Stimulated activated CD8-positive, alpha-beta memory T cell treated with anti-CD3 and anti-CD28 coated beads, Interleukin-12 subunit alpha, Interleukin-12 subunit beta, amount 100 ng/mL, for 1 hour (primary cell): ENCODE measurements at regions not wholly inside any gene's neighbourhood (a gene's known extent, or its start where the extent isn't known, plus 50 kb on each side); places are given as distances from the start of the nearest gene placed in this dataset.
"Not testable (repeated sequence)": the region's sequence is repeated elsewhere in the genome, so short reads cannot be mapped to it uniquely, and the experiment has no call there.

Experiments
- DNase-seq: peaks from one replicate; pipeline ENCODE4 v3.0.0-alpha.2; 2020; ENCODE audit warnings: low read depth

- no peak for DNase-seq
Observed at GRCh38 chr17:5747276-5747675, 163.0 kb upstream of the NLRP1 start.

- DNase-seq, result no peak
Observed at GRCh38 chr17:5747964-5748363, 163.7 kb upstream of the NLRP1 start.

GRCh38 chr17:5753421-5753820 is 169.1 kb upstream of the NLRP1 start:
- no peak for DNase-seq

- DNase-seq, result no peak
Observed at GRCh38 chr17:5757314-5757907, 173.1 kb upstream of the NLRP1 start.

GRCh38 chr17:5758651-5759050 is 174.3 kb upstream of the NLRP1 start:
- DNase-seq, result no peak

- no peak for DNase-seq
Observed at GRCh38 chr17:5759501-5759925, 175.2 kb upstream of the NLRP1 start.

GRCh38 chr17:5762191-5762590 is 177.9 kb upstream of the NLRP1 start:
- DNase-seq, result no peak

GRCh38 chr17:5763595-5764306 is 179.4 kb upstream of the NLRP1 start:
- DNase-seq, result no peak

- no peak for DNase-seq
Observed at GRCh38 chr17:5769593-5770354, 185.5 kb upstream of the NLRP1 start.

GRCh38 chr17:5770441-5771270 is 186.3 kb upstream of the NLRP1 start:
- no peak for DNase-seq

GRCh38 chr17:5771271-5771577 is 186.9 kb upstream of the NLRP1 start:
- DNase-seq, result not testable (repeated sequence)

- DNase-seq, result not testable (repeated sequence)
Observed at GRCh38 chr17:5772017-5772416, 187.7 kb upstream of the NLRP1 start.

- DNase-seq, result no peak
Observed at GRCh38 chr17:5772720-5773119, 188.4 kb upstream of the NLRP1 start.

- DNase-seq, result no peak
Observed at GRCh38 chr17:5773816-5774360, 189.6 kb upstream of the NLRP1 start.

GRCh38 chr17:5775098-5775497 is 190.8 kb upstream of the NLRP1 start:
- no peak for DNase-seq

GRCh38 chr17:5780476-5780875 is 196.2 kb upstream of the NLRP1 start:
- DNase-seq, result no peak

- DNase-seq, result no peak
Observed at GRCh38 chr17:5781236-5781927, 197.1 kb upstream of the NLRP1 start.

GRCh38 chr17:5783269-5783668 is 199.0 kb upstream of the NLRP1 start:
- no peak for DNase-seq

- DNase-seq, result no peak
Observed at GRCh38 chr17:5783851-5784250, 199.5 kb upstream of the NLRP1 start.

- DNase-seq, result no peak
Observed at GRCh38 chr17:5784791-5785190, 200.5 kb upstream of the NLRP1 start.

GRCh38 chr17:5785338-5785737 is 201.0 kb upstream of the NLRP1 start:
- no peak for DNase-seq
